Neural progenitor cell (in vitro differentiated cells): ENCODE measurements at regions not wholly inside any gene's neighbourhood (a gene's known extent, or its start where the extent isn't known, plus 50 kb on each side); places are given as distances from the start of the nearest gene placed in this dataset.

Experiments used
- DNase-seq: peaks from one replicate; pipeline ENCODE4 v3.0.0-alpha.2; 2016; ENCODE audit warnings: low spot score
- H2AFZ ChIP-seq: fragments of 200-600 bp; sonication (generic); replicated peaks from 2 replicates; pipeline ENCODE4 v1.6.1; 2016; ENCODE audit warnings: antibody characterized with exemption
- H3F3A ChIP-seq: fragments of 200-600 bp; sonication (generic); 2 replicates; pipeline ENCODE4 v1.6.1; 2016; ENCODE audit warnings: antibody characterized with exemption, low read depth
- H3K27ac ChIP-seq: fragments of 200-600 bp; sonication (generic); 2 replicates; pipeline ENCODE4 v1.5.1; 2016; ENCODE audit warnings: mild to moderate bottlenecking
- H3K27me3 ChIP-seq: fragments of 200-600 bp; sonication (generic); 2 replicates; pipeline ENCODE4 v1.6.1; 2016; ENCODE audit warnings: mild to moderate bottlenecking, moderate library complexity
- H3K36me3 ChIP-seq: fragments of 200-600 bp; sonication (generic); 2 replicates; pipeline ENCODE4 v1.5.1; 2016
- H3K4me1 ChIP-seq: fragments of 200-600 bp; sonication (generic); 2 replicates; pipeline ENCODE4 v1.6.1; 2016; ENCODE audit warnings: mixed run types
- H3K4me2 ChIP-seq: fragments of 200-600 bp; sonication (generic); 2 replicates; pipeline ENCODE4 v1.6.1; 2016
- H3K4me3 ChIP-seq: fragments of 200-600 bp; sonication (generic); 2 replicates; pipeline ENCODE4 v1.5.1; 2016
- H3K79me2 ChIP-seq: fragments of 200-600 bp; sonication (generic); 2 replicates; pipeline ENCODE4 v1.6.1; 2016; ENCODE audit warnings: low read depth
- H3K9ac ChIP-seq: fragments of 200-600 bp; sonication (generic); 2 replicates; pipeline ENCODE4 v1.6.1; 2016
- H3K9me3 ChIP-seq: fragments of 200-600 bp; sonication (generic); 2 replicates; pipeline ENCODE4 v1.5.1; 2016; ENCODE audit warnings: low read depth
- H4K20me1 ChIP-seq: fragments of 200-600 bp; sonication (generic); 2 replicates; pipeline ENCODE4 v1.6.1; 2016; ENCODE audit warnings: low read depth
- H3K27ac Mint-ChIP-seq: 3 replicates; pipeline ENCODE4 v1.8.0; 2021; ENCODE audit warnings: mixed read lengths
- H3K27me3 Mint-ChIP-seq: 2 replicates; pipeline ENCODE4 v1.8.0; 2022; ENCODE audit warnings: low read depth, mild to moderate bottlenecking, inconsistent platforms, moderate library complexity, mixed read lengths; ENCODE audit not compliant: insufficient read depth
- H3K36me3 Mint-ChIP-seq: 3 replicates; pipeline ENCODE4 v1.8.0; 2021; ENCODE audit warnings: mixed read lengths
- H3K4me1 Mint-ChIP-seq: 3 replicates; pipeline ENCODE4 v1.8.0; 2021; ENCODE audit warnings: mixed read lengths
- H3K4me3 Mint-ChIP-seq: 3 replicates; pipeline ENCODE4 v1.8.0; 2021; ENCODE audit warnings: mild to moderate bottlenecking, moderate library complexity, mixed read lengths
- H3K9me3 Mint-ChIP-seq: 3 replicates; pipeline ENCODE4 v1.8.0; 2020; ENCODE audit warnings: mixed read lengths
- CTCF ChIP-seq: fragments of 200-600 bp; sonication (generic); IDR thresholded peaks from 2 replicates; pipeline ENCODE4 v1.5.1; 2017; ENCODE audit warnings: antibody characterized with exemption, mild to moderate bottlenecking
- EZH2 ChIP-seq: fragments of 200-600 bp; sonication (generic); IDR thresholded peaks from 2 replicates; pipeline ENCODE4 v1.6.1; 2017; ENCODE audit warnings: antibody characterized with exemption, mild to moderate bottlenecking, moderate library complexity
- EZH2phosphoT487 ChIP-seq: fragments of 200-600 bp; sonication (generic); IDR thresholded peaks from 2 replicates; pipeline ENCODE4 v1.6.1; 2017; ENCODE audit warnings: antibody characterized with exemption

GRCh38 chr5:159416438-159416837 lies 86.2 kb upstream of the IL12B start:
- H3K79me2 ChIP-seq = no peaks in the 10 kb centered on the region
- no peaks in the 10 kb centered on the region for H3K27me3 ChIP-seq
- H3K4me2 ChIP-seq = no peak overlapping the region
- no peaks in the 10 kb centered on the region for H3K36me3 ChIP-seq
- Mint-ChIP-seq H3K9me3 (no peaks in the 10 kb centered on the region), H3K27ac (no peak overlapping the region), H3K36me3 (no peaks in the 10 kb centered on the region), H3K4me3 (no peak overlapping the region), H3K4me1 (peaks cover 3% of the 10 kb centered on the region), H3K27me3 (peaks cover 4% of the 10 kb centered on the region)
- no peak for DNase-seq
- H3K27ac ChIP-seq = no peak overlapping the region
- no peaks in the 10 kb centered on the region for H3K9me3 ChIP-seq
- no peak overlapping the region for H3K9ac ChIP-seq
- H2AFZ ChIP-seq = no peak overlapping the region
- no peak overlapping the region for H3K4me3 ChIP-seq
- no peaks in the 10 kb centered on the region for H3K4me1 ChIP-seq
- no peak for TF ChIP-seq EZH2
- no peak for TF ChIP-seq CTCF
- TF ChIP-seq EZH2phosphoT487 = no peak
- no peaks in the 10 kb centered on the region for H4K20me1 ChIP-seq
- H3F3A ChIP-seq = no peaks in the 10 kb centered on the region

GRCh38 chr5:159417170-159417569 lies 86.9 kb upstream of the IL12B start:
- Histone ChIP-seq H3K4me2 (no peak overlapping the region), H2AFZ (no peak overlapping the region), H3F3A (no peaks in the 10 kb centered on the region), H3K27me3 (no peaks in the 10 kb centered on the region), H3K9ac (no peak overlapping the region), H3K4me1 (no peaks in the 10 kb centered on the region), H3K79me2 (no peaks in the 10 kb centered on the region), H3K4me3 (no peak overlapping the region), H3K36me3 (no peaks in the 10 kb centered on the region), H4K20me1 (no peaks in the 10 kb centered on the region), H3K27ac (no peak overlapping the region), H3K9me3 (no peaks in the 10 kb centered on the region)
- no peak overlapping the region for H3K27ac Mint-ChIP-seq
- no peaks in the 10 kb centered on the region for H3K9me3 Mint-ChIP-seq
- H3K4me3 Mint-ChIP-seq = no peak overlapping the region
- H3K4me1 Mint-ChIP-seq = peaks cover 3% of the 10 kb centered on the region
- no peaks in the 10 kb centered on the region for H3K36me3 Mint-ChIP-seq
- H3K27me3 Mint-ChIP-seq = peaks cover 4% of the 10 kb centered on the region
- TF ChIP-seq EZH2 = no peak
- TF ChIP-seq EZH2phosphoT487 = no peak
- TF ChIP-seq CTCF = no peak
- DNase-seq = no peak

GRCh38 chr5:159419576-159419975 lies 89.3 kb upstream of the IL12B start:
- H3K9me3 ChIP-seq = no peaks in the 10 kb centered on the region
- H3K4me1 ChIP-seq = no peaks in the 10 kb centered on the region
- peaks cover 3% of the 10 kb centered on the region for H3K4me1 Mint-ChIP-seq
- no peak overlapping the region for H3K4me2 ChIP-seq
- peaks cover 4% of the 10 kb centered on the region for H3K27me3 Mint-ChIP-seq
- no peaks in the 10 kb centered on the region for H3K36me3 ChIP-seq
- H3K27me3 ChIP-seq = no peaks in the 10 kb centered on the region
- no peak overlapping the region for H3K9ac ChIP-seq
- no peaks in the 10 kb centered on the region for H3F3A ChIP-seq
- H3K9me3 Mint-ChIP-seq = no peaks in the 10 kb centered on the region
- H3K36me3 Mint-ChIP-seq = no peaks in the 10 kb centered on the region
- DNase-seq = no peak
- H3K27ac ChIP-seq = no peak overlapping the region
- H3K79me2 ChIP-seq = no peaks in the 10 kb centered on the region
- no peak overlapping the region for H3K4me3 ChIP-seq
- H3K4me3 Mint-ChIP-seq = no peak overlapping the region
- no peaks in the 10 kb centered on the region for H4K20me1 ChIP-seq
- no peak overlapping the region for H3K27ac Mint-ChIP-seq
- TF ChIP-seq CTCF (peak; percentile 12), EZH2 (no peak)
- no peak overlapping the region for H2AFZ ChIP-seq

- Mint-ChIP-seq H3K36me3 (no peaks in the 10 kb centered on the region), H3K4me3 (no peak overlapping the region), H3K9me3 (no peaks in the 10 kb centered on the region), H3K27ac (no peak overlapping the region), H3K4me1 (no peaks in the 10 kb centered on the region), H3K27me3 (peaks cover 4% of the 10 kb centered on the region)
- TF ChIP-seq EZH2 (no peak), CTCF (no peak), EZH2phosphoT487 (no peak)
- H3K79me2 ChIP-seq = no peaks in the 10 kb centered on the region
- H3K4me1 ChIP-seq = no peaks in the 10 kb centered on the region
- no peaks in the 10 kb centered on the region for H3K9me3 ChIP-seq
- H3K27me3 ChIP-seq = no peaks in the 10 kb centered on the region
- no peaks in the 10 kb centered on the region for H4K20me1 ChIP-seq
- no peak overlapping the region for H3K9ac ChIP-seq
- DNase-seq = no peak
- no peak overlapping the region for H2AFZ ChIP-seq
- H3K27ac ChIP-seq = no peak overlapping the region
- H3K36me3 ChIP-seq = no peaks in the 10 kb centered on the region
- no peak overlapping the region for H3K4me2 ChIP-seq
- H3F3A ChIP-seq = no peaks in the 10 kb centered on the region
- H3K4me3 ChIP-seq = no peak overlapping the region
Observed at GRCh38 chr5:159420940-159421339, 90.7 kb upstream of the IL12B start.
